PC-3 (cell line): ENCODE measurements at regions not wholly inside any gene's neighbourhood (a gene's known extent, or its start where the extent isn't known, plus 50 kb on each side); places are given as distances from the start of the nearest gene placed in this dataset.

Experiments
- EZH2 ChIP-seq: fragments of 300-600 bp; sonication (generic); IDR thresholded peaks from one replicate; pipeline ENCODE4 v1.6.1; 2017; ENCODE audit warnings: antibody characterized with exemption, mild to moderate bottlenecking, low read length; ENCODE audit not compliant: unreplicated experiment
- EZH2phosphoT487 ChIP-seq: fragments of 300-600 bp; sonication (generic); IDR thresholded peaks from 2 replicates; pipeline ENCODE4 v1.6.1; 2018; ENCODE audit warnings: mild to moderate bottlenecking, antibody characterized with exemption, low read length, borderline replicate concordance
- TF ChIP-seq, protein P1 (sequence below): fragments of 300-600 bp; sonication (generic); conservative IDR thresholded peaks from 2 replicates; pipeline ENCODE4 v1.5.1; 2017; ENCODE audit warnings: antibody characterized with exemption, low read depth, mild to moderate bottlenecking, low read length

GRCh38 chr18:77376733-77377094 lies 127.1 kb downstream of the GALR1 start:
- TF ChIP-seq, protein P1, sequence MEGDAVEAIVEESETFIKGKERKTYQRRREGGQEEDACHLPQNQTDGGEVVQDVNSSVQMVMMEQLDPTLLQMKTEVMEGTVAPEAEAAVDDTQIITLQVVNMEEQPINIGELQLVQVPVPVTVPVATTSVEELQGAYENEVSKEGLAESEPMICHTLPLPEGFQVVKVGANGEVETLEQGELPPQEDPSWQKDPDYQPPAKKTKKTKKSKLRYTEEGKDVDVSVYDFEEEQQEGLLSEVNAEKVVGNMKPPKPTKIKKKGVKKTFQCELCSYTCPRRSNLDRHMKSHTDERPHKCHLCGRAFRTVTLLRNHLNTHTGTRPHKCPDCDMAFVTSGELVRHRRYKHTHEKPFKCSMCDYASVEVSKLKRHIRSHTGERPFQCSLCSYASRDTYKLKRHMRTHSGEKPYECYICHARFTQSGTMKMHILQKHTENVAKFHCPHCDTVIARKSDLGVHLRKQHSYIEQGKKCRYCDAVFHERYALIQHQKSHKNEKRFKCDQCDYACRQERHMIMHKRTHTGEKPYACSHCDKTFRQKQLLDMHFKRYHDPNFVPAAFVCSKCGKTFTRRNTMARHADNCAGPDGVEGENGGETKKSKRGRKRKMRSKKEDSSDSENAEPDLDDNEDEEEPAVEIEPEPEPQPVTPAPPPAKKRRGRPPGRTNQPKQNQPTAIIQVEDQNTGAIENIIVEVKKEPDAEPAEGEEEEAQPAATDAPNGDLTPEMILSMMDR: no peak
- TF ChIP-seq EZH2 (no peak), EZH2phosphoT487 (no peak)
